OCI-LY1 (cell line): ENCODE measurements at regions not wholly inside any gene's neighbourhood (a gene's known extent, or its start where the extent isn't known, plus 50 kb on each side); places are given as distances from the start of the nearest gene placed in this dataset.

Experiments
- H2AFZ ChIP-seq: fragments of 200-600 bp; sonication (generic), shearing (Covaris generic); 2 replicates; pipeline ENCODE4 v1.6.0; 2014; ENCODE audit warnings: antibody characterized with exemption, mild to moderate bottlenecking, low read length
- H3F3A ChIP-seq: fragments of 200-600 bp; sonication (generic), shearing (Covaris generic); 2 replicates; pipeline ENCODE4 v1.6.0; 2014; ENCODE audit warnings: mild to moderate bottlenecking, antibody characterized with exemption, low read length, moderate library complexity; ENCODE audit not compliant: insufficient read depth
- H3K27ac ChIP-seq: fragments of 200-600 bp; sonication (generic); 2 replicates; pipeline ENCODE4 v1.5.1; 2014; ENCODE audit warnings: low read length, mixed run types, mild to moderate bottlenecking, low read depth; ENCODE audit not compliant: poor library complexity, severe bottlenecking
- H3K27me3 ChIP-seq: fragments of 200-600 bp; sonication (generic); 2 replicates; pipeline ENCODE4 v1.6.0; 2014; ENCODE audit warnings: antibody characterized with exemption, mild to moderate bottlenecking, low read length, moderate library complexity; ENCODE audit not compliant: insufficient read depth
- H3K36me3 ChIP-seq: fragments of 200-600 bp; sonication (generic); 2 replicates; pipeline ENCODE4 v1.6.1; 2014; ENCODE audit warnings: mild to moderate bottlenecking, antibody characterized with exemption, low read length, moderate library complexity, mixed read lengths; ENCODE audit not compliant: insufficient read depth
- H3K4me1 ChIP-seq: fragments of 200-600 bp; sonication (generic); 2 replicates; pipeline ENCODE4 v1.5.1; 2014; ENCODE audit warnings: mild to moderate bottlenecking, low read length, moderate library complexity; ENCODE audit not compliant: insufficient read depth, severe bottlenecking
- H3K4me2 ChIP-seq: fragments of 200-600 bp; sonication (generic), shearing (Covaris generic); 2 replicates; pipeline ENCODE4 v1.6.1; 2014; ENCODE audit warnings: low read length
- H3K4me3 ChIP-seq: fragments of 200-600 bp; sonication (generic); 2 replicates; pipeline ENCODE4 v1.5.1; 2014; ENCODE audit warnings: low read length, low read depth, mild to moderate bottlenecking, mixed read lengths; ENCODE audit not compliant: poor library complexity, severe bottlenecking
- H3K79me2 ChIP-seq: fragments of 200-600 bp; shearing (Covaris generic); 2 replicates; pipeline ENCODE4 v1.6.1; 2016; ENCODE audit warnings: mixed run types, low read length, mixed read lengths; ENCODE audit not compliant: insufficient read depth
- H3K9ac ChIP-seq: fragments of 200-600 bp; sonication (generic), shearing (Covaris generic); 2 replicates; pipeline ENCODE4 v1.6.1; 2014; ENCODE audit warnings: mild to moderate bottlenecking, low read length, mixed read lengths
- H3K9me2 ChIP-seq: fragments of 200-600 bp; sonication (generic), shearing (Covaris generic); 2 replicates; pipeline ENCODE4 v1.6.1; 2014; ENCODE audit warnings: low read depth, mild to moderate bottlenecking, low read length, mixed read lengths
- H3K9me3 ChIP-seq: fragments of 200-600 bp; shearing (Covaris generic); 2 replicates; pipeline ENCODE4 v1.6.1; 2014; ENCODE audit warnings: low read length, mixed read lengths
- H4K20me1 ChIP-seq: fragments of 200-600 bp; sonication (generic), shearing (Covaris generic); 2 replicates; pipeline ENCODE4 v1.6.0; 2016; ENCODE audit warnings: mild to moderate bottlenecking, low read length; ENCODE audit not compliant: insufficient read depth
- EZH2 ChIP-seq: fragments of 200-600 bp; sonication (generic), shearing (Covaris generic); IDR thresholded peaks from 2 replicates; pipeline ENCODE4 v1.8.0; 2017; ENCODE audit warnings: borderline replicate concordance, mixed run types, mild to moderate bottlenecking, antibody characterized with exemption, low read length, moderate library complexity, mixed read lengths
- TF ChIP-seq, protein P1 (sequence below): fragments of 200-600 bp; sonication (generic), shearing (Covaris generic); IDR thresholded peaks from 2 replicates; pipeline ENCODE4 v1.5.1; 2017; ENCODE audit warnings: mild to moderate bottlenecking, antibody characterized with exemption, low read length, moderate library complexity, mixed read lengths

GRCh38 chr4:62953752-62954151, 1455.5 kb downstream of the TECRL start:
- TF ChIP-seq, protein P1, sequence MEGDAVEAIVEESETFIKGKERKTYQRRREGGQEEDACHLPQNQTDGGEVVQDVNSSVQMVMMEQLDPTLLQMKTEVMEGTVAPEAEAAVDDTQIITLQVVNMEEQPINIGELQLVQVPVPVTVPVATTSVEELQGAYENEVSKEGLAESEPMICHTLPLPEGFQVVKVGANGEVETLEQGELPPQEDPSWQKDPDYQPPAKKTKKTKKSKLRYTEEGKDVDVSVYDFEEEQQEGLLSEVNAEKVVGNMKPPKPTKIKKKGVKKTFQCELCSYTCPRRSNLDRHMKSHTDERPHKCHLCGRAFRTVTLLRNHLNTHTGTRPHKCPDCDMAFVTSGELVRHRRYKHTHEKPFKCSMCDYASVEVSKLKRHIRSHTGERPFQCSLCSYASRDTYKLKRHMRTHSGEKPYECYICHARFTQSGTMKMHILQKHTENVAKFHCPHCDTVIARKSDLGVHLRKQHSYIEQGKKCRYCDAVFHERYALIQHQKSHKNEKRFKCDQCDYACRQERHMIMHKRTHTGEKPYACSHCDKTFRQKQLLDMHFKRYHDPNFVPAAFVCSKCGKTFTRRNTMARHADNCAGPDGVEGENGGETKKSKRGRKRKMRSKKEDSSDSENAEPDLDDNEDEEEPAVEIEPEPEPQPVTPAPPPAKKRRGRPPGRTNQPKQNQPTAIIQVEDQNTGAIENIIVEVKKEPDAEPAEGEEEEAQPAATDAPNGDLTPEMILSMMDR: no peak
- no peak for TF ChIP-seq EZH2

DNA sequence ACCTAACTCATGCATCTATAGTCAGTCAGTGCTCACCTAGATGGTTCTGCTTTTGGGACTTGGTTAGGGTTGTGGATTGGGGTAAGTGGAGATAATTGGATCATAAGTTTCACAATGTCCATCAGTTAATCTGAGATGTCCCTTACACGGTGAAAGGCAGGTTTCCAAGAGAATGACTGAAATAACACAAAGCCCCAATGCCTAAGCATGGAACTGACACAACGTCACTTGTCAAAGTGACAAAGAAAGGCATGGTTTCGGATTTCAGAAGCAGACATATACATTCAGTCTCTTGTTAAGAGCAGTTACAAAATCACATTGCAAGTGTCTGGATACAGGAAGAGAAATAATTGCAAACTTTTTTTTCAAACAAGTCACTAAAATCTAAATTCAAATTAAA, 1456.9 kb downstream of the TECRL start:
- Histone ChIP-seq H3K9me3 (no peaks in the 10 kb centered on the region), H3K36me3 (no peaks in the 10 kb centered on the region), H3K27me3 (no peaks in the 10 kb centered on the region), H3K27ac (no peak overlapping the region), H3K79me2 (no peaks in the 10 kb centered on the region), H2AFZ (no peak overlapping the region), H3F3A (no peaks in the 10 kb centered on the region), H3K9me2 (no peaks in the 10 kb centered on the region), H4K20me1 (no peaks in the 10 kb centered on the region), H3K4me3 (no peak overlapping the region), H3K4me1 (no peaks in the 10 kb centered on the region), H3K4me2 (no peak overlapping the region), H3K9ac (no peak overlapping the region)
- TF ChIP-seq EZH2: no peak
- TF ChIP-seq, protein P1: no peak

More at GRCh38 chr4:62953752-62954151, 1455.5 kb downstream of the TECRL start:
- H3K27me3 ChIP-seq: no peaks in the 10 kb centered on the region
- no peak overlapping the region for H3K4me3 ChIP-seq
- H3K27ac ChIP-seq: no peak overlapping the region
- no peaks in the 10 kb centered on the region for H3K9me3 ChIP-seq
- no peaks in the 10 kb centered on the region for H3F3A ChIP-seq
- no peak overlapping the region for H2AFZ ChIP-seq
- H3K4me1 ChIP-seq: no peaks in the 10 kb centered on the region
- H3K9me2 ChIP-seq: no peaks in the 10 kb centered on the region
- H4K20me1 ChIP-seq: no peaks in the 10 kb centered on the region
- H3K9ac ChIP-seq: no peak overlapping the region
- H3K4me2 ChIP-seq: no peak overlapping the region
- no peaks in the 10 kb centered on the region for H3K79me2 ChIP-seq
- no peaks in the 10 kb centered on the region for H3K36me3 ChIP-seq

- H3K4me1 ChIP-seq: no peaks in the 10 kb centered on the region
- H3K27me3 ChIP-seq: no peaks in the 10 kb centered on the region
- no peaks in the 10 kb centered on the region for H3K9me3 ChIP-seq
- H2AFZ ChIP-seq: no peak overlapping the region
- no peak for TF ChIP-seq EZH2
- TF ChIP-seq, protein P1: no peak
- H3K4me3 ChIP-seq: no peak overlapping the region
- no peaks in the 10 kb centered on the region for H3K79me2 ChIP-seq
- H3K9me2 ChIP-seq: no peaks in the 10 kb centered on the region
- H3K27ac ChIP-seq: no peak overlapping the region
- no peak overlapping the region for H3K9ac ChIP-seq
- no peaks in the 10 kb centered on the region for H4K20me1 ChIP-seq
- no peaks in the 10 kb centered on the region for H3K36me3 ChIP-seq
- no peaks in the 10 kb centered on the region for H3F3A ChIP-seq
- H3K4me2 ChIP-seq: no peak overlapping the region
Measured at GRCh38 chr4:62948108-62948507, 1461.1 kb downstream of the TECRL start.
